COR-L47 (cell line): ENCODE measurements at regions not wholly inside any gene's neighbourhood (a gene's known extent, or its start where the extent isn't known, plus 50 kb on each side); places are given as distances from the start of the nearest gene placed in this dataset.
A peak's percentile ranks its signal among the peaks of the same experiment; 100 is the strongest.

Source experiments
- DNase-seq: peaks from one replicate; lab custom pipeline; 2025; lab: John Stamatoyannopoulos, UW

- DNase-seq = no peak
These were observed 350.8 kb downstream of the CDH2 start for GRCh38 chr18:27826101-27826500.

DNA sequence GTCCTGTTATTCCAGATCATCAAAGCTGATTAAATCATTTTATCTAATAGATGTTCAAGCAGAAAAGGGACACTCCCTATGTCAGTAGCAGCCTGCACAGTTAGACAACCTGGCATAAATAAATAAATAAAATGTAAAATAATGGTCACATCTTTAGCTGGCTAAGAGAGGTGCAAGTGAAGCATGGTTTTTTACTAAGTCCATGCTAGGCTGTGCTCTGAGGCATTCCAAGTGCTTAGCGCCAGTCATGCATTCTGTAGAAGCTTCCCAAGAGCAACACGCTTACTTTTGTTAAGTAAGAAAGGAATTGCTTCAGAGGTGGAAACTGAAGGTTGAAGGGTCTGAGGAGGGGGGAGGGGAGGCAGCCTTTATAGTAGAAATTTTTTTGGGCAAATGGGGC lies 351.2 kb downstream of the CDH2 start:
- DNase-seq = no peak

GRCh38 chr18:27824841-27825681 lies 351.9 kb downstream of the CDH2 start:
- peak; percentile 37 for DNase-seq

GRCh38 chr18:27824275-27824674 lies 352.7 kb downstream of the CDH2 start:
- DNase-seq = no peak

DNA sequence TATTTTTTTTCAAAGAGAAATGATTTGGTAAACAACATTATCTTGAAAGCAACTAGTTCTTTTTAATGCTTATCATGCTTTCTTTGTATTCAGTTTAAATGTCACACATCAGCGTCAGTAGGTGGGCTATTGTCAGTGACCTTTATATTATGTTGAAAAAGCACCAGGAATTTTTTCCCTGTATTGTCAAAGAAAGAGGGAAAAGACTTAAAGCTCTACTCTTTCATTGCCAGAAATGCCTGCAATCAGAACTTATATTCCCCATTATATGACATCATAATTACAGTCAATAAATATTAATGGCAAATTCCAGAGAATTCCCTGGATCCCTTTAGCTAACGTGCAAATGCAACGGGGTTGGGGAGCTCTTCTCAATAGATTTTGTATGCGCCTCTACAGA lies 353.9 kb downstream of the CDH2 start:
- no peak for DNase-seq

GRCh38 chr18:27808683-27809082 lies 368.2 kb downstream of the CDH2 start:
- no peak for DNase-seq

DNA sequence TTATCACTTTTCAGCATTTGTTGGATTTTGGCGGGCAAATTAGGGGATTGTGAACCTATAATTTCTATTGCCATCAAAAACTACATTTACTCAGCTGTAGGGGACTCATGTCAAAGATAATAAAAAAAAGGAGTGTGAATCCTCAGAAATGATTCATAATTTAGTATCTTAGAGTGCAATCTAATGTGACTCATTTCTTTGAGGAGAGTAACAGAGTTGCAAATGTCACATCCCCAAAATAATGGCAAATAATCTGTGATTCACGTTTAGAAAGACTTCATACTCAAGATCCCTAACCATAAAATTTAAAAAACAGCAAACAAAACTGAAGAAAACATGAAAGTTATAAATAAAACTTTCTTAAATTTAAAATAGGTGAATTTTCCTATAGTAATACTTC lies 373.0 kb downstream of the CDH2 start:
- no peak for DNase-seq

- no peak for DNase-seq
These were observed 379.4 kb downstream of the CDH2 start for GRCh38 chr18:27797484-27797883.

DNA sequence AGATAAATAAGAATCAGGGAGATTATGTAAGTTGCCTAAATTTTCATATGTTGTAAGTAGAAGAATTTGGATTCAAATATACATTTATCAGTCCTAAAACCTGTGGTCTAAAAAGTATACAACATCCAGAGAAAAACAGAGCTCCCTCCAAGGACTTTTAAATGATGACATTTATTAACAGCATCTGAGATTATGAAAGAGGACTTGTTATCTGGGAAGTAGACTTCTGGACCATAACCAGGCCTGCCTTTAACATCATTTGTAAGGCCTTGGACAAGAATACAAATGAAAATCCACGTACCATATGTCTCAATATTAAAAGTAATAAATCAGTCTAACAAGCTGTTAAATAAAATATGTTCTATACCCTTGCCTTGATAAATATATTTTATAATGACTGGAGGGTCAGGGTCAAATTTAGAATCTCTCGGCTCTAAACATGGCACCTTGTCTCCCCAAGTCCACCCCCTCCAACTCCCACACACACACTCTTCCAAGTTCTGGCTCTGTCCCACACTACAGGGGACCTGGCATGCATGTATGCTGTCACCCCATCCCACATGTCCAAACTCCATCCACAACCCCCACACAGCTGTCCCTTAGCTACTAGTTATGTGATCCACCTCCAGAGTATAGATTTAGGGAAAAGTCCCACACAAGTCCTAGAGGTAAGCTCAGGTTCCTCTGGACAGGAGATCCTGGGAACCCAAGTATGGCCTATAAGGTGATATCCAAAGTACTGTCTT lies 382.6 kb downstream of the CDH2 start:
- DNase-seq = no peak

- DNase-seq = no peak
These were observed 383.7 kb downstream of the CDH2 start for GRCh38 chr18:27793013-27793785.

GRCh38 chr18:27789406-27789805 lies 387.5 kb downstream of the CDH2 start:
- no peak for DNase-seq

DNA sequence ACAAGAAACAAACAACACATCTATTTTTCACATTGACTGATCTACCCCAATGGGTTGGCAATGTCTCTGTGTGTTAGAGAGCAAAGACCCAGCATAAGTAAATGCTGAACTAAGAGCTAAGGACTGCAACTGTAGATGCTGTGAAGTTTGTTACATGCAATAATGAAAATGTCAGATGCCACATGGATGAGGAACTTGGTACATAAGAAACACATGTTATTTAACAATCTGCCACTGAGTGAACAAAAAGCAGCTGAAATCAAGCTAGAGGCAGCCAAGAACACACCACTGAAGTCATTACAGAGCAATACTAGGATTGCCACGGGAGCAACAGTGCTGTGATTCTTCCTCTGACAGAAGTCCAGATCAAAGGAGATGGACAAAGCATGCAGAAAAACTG lies 389.4 kb downstream of the CDH2 start:
- DNase-seq = no peak

DNA sequence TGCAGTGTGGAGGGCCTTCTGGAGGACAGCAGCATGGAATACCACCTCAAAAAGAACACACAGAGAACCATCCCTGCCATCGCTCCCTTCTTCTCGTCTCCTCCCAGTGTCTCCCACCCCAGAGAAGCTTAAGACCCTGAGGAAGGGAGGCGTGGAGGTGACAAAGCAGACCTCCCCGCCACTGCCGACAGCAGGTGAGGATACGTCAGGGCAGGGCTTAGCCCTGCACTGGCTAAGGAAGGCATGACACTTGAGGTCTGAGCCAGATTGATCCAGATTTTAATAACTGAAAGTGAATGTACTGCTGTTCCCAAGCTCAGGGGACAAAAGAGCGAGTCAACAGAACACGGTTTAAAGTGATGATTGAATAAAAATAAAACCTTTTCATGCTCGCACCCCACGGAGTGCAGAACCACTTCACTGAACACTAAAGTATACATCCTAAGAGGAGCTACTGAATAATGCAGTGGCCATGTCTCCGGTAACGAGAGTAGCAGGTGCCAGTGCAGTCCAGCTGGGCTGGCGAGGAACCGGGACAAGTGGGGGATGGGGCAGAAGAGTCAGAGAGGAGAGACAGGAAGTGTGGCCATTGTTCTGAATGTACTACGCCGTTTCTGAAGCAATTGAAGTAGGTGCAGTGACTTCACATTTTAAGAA lies 391.0 kb downstream of the CDH2 start:
- DNase-seq = peak; percentile 72

DNA sequence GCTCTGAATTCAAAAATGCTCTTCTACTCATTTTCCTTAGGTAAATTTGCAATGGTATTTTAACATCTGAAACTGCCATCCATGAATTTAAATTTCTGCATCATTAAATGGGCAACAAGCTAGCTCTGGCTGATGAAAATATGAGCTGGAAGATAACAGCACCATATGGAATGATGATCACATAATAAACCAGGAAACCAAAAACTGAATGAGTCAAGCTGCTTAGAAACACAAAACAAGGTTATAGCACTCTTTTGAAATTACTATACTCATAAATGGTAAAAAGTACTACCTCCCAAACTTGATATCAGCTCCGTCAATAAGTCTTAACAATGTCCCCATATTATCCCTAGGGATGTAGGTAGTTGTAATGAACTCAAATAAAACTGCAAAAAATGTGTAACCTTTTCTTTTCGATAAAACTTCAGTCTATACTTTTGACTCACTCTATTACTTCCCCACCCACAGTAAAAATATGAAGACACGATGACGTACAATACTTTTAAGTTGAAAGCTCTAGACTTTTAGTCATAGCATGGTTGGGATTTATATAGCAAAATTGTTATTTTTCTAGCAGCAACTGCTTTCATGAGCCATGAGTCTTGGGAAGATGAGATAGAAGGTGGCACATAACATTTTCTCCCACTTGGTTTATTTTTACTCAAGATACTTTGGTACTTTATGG lies 396.7 kb downstream of the CDH2 start:
- no peak for DNase-seq

- DNase-seq = no peak
These were observed 398.0 kb downstream of the CDH2 start for GRCh38 chr18:27778925-27779324.

- DNase-seq = peak; percentile 31
These were observed 398.5 kb downstream of the CDH2 start for GRCh38 chr18:27778441-27778840.

GRCh38 chr18:27772081-27772480 lies 404.8 kb downstream of the CDH2 start:
- DNase-seq = no peak

DNA sequence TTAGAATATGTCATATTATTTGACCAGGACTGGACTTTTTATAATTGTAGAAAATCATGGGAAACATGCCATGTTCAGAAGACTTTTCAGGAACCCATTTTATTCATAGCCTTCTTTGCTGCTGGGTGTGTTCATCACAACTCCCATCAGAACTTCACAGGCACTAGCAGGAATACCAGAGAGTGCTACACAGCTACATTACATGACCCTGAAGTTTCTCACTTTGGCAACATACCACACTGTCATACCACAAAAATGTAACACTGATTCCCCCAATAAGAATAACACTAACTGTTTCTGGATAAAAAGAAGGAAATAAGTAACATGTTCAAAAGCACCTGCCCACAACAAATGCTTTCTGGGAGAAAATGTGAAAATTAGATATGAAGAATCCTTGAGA lies 405.4 kb downstream of the CDH2 start:
- DNase-seq = no peak

- DNase-seq = no peak
These were observed 407.8 kb downstream of the CDH2 start for GRCh38 chr18:27769152-27769551.

- no peak for DNase-seq
These were observed 413.0 kb downstream of the CDH2 start for GRCh38 chr18:27763936-27764335.

GRCh38 chr18:27763341-27763740 lies 413.6 kb downstream of the CDH2 start:
- no peak for DNase-seq

GRCh38 chr18:27762054-27762453 lies 414.9 kb downstream of the CDH2 start:
- no peak for DNase-seq
